GM21390 (cell line): ENCODE measurements at regions not wholly inside any gene's neighbourhood (a gene's known extent, or its start where the extent isn't known, plus 50 kb on each side); places are given as distances from the start of the nearest gene placed in this dataset.

Experiments
- ATAC-seq: cut with Tn5 transposase; IDR thresholded peaks from one replicate; pipeline ENCODE4 v1.9.1; 2021; ENCODE audit not compliant: unreplicated experiment

DNA sequence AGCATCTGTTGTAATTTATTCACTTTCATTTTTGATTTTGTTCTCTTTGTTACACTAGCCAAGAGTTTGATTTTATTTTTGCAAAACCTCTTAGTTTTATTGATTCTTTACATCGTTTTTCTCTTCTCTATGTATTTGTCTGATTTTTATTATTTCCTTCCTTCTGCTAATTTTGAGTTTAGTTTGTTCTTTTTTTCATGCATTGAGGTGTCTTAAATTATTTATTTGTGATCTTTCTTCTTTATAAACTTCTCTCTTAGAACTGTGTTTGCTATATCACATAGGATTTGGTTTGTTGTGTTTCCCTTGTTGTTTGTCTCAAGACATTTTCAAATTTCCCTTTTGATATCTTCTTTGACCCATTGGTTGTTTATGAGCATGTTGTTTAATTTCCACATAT lies 51.7 kb upstream of the NFKBIA start:
- no peak for ATAC-seq

DNA sequence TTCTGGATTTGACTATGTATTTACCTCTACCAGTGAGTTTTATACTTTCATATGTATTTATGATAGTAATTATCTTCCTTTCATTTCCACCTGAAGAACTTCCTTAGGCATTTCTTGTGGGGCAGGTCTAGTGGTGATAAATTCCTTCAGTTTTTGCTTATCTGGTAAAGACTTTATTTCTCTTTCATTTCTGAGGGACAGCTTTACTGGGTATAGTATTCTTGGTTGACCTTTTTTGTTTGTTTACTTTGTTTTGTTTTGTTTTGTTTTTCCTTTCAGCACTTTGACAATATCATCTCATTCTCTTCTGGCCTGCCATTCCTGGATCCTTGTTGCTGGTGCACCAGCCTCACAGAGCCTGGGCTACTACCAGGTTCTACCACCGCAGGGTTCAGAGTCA lies 53.9 kb upstream of the NFKBIA start:
- no peak for ATAC-seq

DNA sequence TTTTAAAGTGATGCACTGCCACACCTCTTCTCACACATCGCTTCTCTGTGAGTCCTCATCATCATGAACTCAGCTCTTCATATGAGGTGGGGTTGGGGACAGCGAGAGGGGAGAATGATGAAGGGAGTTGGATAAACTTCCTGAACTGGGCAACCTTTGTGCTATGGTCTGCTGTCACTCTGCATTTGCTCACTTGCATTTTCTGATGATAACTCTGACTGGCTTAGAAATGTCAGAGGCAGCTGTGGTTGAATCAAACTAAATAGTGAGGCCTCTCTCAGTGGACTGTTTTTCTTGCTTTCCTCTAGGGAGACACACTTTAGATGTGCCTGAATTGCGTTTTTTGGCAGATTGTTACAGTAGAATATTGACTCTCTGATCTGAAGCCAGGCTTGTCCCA lies 55.2 kb upstream of the NFKBIA start:
- no peak for ATAC-seq

DNA sequence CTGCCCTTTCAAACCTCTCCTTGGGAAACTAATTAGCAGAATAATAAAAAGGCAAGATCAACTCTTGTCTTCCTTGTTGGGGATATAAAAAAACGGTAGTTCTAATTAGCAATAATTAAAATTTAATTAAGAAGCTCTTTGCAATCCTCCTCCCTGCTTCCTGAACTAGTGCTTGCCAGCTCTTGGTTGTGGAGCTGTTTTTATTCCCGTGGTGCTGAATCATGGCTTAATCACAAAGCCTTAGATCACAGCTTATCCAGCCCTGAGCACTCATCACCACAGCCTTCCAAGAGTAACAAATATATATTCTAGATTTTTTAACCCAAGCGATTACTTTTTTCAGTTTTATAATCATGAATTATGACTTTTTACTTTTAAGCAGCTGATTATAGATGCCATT lies 63.2 kb upstream of the INSM2 start:
- ATAC-seq = no peak

DNA sequence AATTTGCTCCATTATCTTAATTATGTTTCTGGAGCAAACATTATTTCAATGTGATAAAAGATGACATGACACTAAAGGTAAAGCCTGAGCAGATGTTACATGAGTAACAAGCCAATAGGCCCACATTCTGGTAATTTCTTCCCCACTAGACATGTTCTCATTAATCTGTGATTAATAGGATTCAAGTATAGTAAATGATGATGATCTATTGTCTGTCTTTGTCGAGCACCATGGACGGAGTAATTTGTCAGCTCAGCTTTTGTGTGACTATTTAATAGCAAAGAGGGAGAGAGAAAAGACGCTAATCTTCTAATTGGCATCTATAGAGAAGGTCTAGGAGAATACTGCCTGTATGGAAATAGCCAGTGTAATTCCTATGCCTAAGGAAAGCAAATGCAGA lies 62.2 kb upstream of the INSM2 start:
- no peak for ATAC-seq

DNA sequence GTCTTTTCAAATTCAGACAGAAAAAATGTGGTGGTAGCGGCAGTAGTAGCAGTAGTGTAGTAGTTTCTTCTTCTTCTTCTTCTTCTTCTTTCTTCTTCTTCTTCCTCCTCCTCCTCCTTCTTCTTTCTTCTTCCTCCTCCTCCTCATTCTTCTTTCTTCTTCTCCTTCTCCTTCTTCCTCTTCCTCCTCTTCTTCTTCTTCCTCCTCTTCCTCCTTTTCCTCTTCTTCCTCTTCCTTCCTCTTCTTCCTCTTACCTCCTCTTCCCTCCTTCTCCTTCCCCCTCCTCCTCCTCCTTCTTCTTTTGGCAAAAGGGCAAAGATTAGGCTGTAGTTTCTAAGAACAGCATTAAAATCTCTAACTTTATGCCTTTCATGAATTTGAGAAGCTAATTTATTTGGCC lies 59.6 kb upstream of the INSM2 start:
- ATAC-seq = no peak

DNA sequence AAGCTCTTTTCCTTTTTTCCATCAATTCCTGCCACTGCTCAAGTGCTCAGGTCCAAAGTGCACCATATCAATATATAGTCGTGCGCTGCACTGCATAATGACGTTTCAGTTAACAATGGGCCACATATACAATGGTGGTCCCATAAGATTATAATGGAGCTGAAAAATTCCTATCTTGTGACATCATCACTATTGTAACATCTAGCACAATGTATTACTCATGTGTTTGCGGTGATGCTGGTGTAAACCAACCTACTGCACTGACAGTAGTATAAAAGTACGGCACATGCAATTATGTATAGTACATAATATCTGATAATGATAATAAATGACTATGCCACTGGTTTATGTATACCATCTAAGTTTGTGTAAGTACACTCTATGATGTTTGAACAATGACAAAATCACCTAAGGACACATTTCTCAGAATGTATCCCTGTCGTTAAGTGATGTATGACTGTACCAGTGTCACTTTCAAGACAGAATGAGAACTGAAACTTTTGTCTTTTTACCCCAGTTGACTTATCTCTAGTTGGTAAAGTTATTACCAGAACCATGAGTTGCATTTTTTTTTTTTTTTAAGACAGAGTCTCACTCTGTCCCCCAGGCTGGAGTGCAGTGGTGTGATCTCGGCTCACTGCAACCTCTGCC lies 53.7 kb upstream of the INSM2 start:
- ATAC-seq = peak; percentile 97

DNA sequence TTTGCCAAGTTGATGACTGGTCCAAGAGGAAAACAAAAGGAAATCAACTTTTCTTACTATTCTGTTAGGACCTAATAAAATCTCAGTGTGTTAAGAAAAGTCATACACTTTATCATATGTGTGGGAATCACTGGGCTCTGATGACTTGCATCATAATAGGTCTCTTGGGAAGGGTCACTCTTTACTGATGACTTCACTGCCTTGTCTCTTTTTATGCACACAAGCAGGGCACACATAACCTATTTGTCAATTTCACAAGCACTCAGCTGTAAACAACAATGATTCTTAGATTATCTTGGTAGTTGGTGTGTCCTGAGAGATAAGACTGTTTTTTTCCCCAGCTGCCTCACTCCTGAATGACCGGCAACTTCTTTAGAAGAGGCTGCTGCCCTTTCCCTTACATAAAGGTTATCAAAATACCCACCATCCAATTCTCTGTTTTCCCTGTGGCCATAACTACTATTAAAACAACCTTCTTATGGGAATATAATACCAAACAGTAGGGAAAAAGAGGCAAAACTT lies 50.9 kb upstream of the INSM2 start:
- no peak for ATAC-seq
